NCI-H748 treated with DMSO at 0.1 percent for 48 hours (cell line): ENCODE measurements at regions not wholly inside any gene's neighbourhood (a gene's known extent, or its start where the extent isn't known, plus 50 kb on each side); places are given as distances from the start of the nearest gene placed in this dataset.

Experiments
- DNase-seq: peaks from one replicate; lab custom pipeline; 2025; lab: John Stamatoyannopoulos, UW

DNA sequence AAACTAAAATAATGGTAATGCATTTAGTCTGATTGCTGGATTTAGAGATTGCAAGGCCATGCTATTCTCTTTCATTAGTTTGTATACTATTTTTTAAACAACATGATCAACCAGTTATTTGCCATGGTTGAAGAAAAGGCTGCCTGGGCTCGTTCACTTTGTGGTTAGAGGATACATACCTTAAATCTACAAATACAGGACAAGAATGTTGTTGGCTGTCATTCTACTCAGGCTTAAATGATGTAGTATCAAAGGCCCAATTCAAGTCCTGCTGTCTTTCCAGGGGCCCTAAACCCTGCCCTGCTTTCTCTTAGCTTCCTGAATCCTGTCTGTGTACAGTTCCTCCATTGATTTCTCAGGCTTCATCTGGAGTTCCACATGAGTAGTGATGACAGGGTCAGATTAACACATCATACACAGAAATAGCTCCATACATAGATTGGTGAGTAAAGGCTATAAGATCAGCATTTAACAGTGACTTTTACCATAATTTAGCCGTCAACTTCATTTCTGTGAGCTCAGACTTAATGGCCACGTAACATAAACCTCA, 114.9 kb upstream of the GPRIN3 start:
- DNase-seq = no peak

DNA sequence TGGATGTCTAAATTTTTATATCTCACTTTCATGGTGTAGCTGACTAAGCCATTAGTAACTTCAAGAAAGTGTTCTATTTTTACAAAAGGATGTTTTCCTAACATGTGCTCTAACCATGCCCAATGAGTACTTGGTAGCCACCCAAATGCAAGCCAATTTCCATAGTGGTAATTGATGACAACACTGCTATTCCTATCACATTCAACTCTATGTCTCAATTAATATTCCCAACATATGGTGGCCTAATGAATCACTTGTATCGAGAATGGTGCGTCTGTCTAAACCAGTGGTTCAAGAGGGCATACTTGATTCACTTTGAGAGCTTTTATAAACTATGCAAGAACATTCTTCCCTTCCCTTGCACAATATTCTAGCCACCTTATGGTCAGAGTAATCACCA, 112.9 kb upstream of the GPRIN3 start:
- DNase-seq = no peak

DNA sequence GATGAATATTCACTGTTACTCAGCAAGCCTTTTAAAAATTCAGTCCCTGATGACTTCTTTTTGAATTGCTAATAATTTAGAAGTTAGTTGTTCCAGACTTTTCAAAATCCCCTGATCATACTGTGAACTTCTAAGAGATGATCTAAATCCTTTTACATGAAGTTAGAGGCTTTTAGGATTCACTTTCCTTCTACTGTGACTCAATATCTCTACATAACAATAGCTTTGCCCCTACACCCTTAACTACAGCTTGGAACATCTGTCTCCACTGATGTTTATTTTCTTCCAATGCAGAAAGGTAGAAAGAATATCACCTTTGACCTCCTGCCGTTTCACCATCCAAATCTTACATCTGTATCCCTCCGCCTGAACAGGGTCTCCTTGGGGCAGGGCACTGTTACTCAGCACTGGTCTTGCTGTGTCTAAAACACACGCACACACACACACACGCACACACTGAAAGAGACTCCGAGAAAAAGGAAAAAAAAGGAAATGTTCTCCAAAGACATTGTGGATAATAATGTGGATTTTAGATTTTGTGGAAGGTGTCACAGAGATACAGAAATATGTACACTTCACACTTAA, 111.6 kb upstream of the GPRIN3 start:
- no peak for DNase-seq

DNA sequence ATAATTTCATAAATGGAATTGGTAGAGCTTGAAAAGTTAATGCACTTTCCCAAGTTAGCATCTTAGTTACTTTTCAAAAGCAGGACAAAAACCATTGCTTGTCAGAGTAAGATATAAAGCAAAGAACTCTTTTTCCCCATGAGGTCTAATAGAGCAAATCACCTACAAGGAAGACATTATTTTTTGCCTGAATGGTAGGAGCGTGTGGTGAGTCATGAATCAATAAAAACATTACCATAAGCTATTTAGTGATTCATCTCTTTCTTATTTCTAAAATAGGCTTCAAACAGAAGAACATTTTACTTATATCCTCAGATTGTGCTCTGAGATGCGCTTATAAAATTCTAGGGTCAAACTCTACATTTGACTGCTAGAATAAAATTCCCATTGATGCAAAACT, 109.4 kb upstream of the GPRIN3 start:
- DNase-seq = no peak

DNA sequence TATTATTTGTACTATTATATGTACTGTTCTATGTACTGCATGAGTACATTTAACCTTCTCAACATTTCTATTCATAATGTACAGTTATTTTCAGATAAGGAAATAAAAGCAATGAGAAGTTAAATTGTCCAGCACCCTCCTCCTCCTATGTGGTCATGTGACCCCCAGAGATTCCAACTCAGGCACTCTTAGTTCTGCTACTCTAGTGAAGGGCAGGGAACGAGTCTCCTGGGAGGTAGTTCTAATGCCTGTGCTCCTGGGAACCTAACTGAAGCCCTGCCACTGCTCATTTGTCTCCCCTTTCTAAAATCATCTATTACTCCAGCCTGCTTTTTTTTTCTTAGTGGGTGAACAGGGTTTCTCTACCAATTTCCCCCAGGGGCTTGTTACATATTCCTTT, 105.9 kb upstream of the GPRIN3 start:
- DNase-seq = no peak

DNA sequence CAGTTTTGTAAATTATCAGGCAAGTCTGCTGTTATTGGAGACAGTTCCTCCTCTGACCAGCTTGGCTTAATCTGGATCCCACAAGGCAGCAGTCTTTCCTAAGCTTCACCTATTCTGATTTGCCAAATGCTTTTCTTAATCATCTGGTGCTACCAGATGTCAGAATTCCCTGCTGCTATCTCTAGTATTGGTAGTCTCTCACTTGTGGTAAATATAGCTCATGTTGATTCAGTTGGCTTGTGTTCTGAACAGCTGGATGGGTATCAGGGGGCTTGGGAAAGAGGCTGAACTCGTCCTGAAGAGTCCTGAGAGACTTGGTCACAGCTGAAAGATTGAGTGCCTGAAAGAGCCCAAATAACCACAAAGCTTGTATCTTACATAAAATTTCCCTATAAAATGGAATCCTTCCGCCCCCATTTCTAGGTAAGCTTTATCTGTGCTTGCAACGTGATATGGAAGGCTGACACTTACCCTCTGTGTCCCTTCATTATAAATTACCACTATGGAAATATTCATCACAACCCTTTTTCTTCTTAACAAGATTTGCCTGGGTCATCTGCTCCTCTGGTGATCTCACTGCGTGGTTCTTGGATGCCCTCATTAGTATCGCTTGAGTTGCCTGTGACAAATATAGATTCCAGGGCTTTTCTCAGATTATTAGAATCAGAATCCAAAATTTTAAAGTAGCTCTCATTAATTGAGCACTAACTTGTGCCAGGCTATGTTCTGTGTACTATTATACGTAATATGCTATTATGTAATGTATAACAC, 104.1 kb upstream of the GPRIN3 start:
- no peak for DNase-seq

DNA sequence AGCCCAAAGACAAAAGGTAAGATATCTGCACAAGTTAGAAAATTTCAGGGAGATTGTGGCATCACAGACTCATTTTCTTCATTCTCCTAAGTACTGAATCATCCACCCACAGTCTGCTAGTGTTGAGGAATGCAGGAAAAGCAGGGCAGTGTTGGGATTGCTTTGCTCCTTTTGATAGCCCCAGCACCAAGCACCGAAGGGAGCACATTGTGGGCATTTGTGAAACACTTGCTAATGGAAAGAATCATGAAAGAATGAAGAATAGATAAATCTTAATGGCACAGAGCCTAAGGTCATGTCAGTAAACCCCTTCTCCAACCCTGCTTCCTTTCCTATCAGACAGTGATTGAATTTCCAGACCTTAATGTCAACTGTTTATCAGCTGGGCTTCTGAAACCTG, 103.1 kb upstream of the GPRIN3 start:
- no peak for DNase-seq

DNA sequence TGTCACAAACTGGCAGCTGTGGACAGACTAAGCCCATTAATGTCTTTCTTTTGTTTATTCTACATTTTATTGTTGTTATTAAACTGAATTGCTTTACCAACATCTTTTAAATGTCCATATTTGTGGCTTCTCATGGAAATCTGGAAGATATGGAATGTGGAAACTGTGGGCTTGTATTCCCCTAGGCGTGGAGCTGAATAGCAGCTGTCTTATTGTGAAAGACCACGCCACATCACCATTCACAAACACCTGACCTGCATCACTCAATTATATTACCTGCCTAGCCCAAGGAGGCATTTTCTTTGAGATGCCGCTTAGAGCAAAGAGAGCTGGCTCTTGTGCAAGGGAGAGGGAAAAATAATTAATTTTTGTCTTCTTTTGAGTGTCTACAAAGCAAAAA, 96.9 kb upstream of the GPRIN3 start:
- no peak for DNase-seq

DNA sequence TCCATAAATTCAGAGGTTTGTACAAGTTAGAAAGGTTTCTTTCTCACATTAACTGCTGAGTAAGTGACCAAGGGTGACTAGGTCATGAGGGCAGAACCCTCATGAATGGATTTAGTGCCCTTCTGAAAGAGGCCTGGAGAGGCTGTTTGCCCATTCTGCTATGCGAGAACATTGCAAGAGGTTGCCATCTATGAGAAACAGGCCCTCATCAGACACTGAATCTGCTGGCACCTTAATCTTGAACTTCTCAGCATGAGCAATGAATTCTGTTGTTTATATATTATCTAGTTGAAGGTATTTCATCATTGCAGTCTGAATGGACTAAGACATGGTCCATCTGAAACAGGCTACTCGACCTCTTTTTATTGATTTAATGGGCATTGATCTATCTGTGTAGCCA, 96.2 kb upstream of the GPRIN3 start:
- DNase-seq = no peak

DNA sequence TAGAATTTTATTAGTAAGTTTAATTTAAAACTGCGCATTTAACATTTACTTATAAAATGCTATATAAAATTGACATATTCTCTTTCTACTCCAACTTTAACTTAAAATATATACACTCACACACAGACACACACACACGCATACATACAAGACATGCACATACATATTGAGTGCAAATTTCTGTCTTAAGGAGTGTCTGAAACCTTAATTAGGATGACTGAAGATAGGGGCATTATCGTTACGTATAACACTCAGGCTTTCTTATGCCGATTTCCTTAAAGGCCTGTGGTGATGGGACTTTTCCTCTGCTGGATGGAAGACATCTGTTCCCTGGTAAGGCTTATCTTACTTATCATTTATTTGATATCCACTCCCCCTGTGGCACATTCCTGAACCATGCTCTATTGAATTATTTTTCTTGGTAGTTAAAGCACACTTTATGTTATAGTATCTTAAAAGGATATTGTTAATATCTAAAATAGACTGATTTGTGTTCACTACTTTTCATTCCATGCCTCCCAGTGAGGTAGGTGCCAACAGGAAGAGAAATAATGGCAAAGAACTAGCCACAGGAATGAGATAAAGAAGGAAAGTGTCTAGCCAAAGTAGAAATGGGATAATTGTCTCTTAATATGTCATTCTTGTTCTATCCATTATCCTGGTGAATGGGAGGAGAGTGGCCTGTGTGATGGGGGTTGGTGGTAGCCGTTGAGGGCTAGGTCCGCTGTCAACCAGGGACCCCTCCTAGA, 92.9 kb upstream of the GPRIN3 start:
- DNase-seq = no peak

DNA sequence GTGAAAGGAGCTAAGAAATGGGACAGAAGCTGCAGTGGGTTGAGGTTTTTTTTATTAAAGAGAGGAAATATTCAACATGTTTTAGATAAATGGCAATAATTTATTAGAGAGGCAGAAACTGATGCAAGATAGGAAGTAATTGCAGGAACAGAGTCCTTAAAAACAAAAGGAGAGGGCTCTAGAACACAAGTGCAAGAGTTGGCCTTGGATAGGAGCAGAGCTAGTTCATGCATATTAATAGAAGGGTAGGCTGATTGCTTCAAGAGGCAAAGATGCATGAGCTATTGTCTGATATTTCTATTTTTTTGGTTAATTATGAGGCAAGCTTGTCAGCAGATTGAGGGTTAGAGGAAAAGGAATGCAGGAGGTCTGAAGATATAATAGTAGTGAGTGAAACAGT, 91.0 kb upstream of the GPRIN3 start:
- DNase-seq = no peak

DNA sequence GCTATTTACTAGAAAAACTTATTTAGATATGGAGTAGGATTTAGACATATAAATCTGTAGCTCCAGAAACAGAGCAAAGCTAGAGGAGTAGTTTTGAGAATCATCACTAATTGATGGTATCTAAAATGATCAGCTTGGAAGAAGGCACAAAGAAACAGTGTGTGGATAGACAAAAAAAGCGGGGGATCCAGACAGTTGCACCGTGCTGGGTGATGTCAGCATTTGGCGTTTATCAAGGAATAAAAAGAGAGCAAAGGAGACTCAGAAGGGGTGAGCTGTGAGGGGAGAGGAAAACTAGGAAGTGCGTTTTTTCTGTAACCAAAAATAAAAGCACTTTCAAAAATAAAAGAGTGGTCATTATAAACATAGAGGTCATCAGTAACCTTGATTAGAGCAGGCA, 90.5 kb upstream of the GPRIN3 start:
- DNase-seq = no peak

DNA sequence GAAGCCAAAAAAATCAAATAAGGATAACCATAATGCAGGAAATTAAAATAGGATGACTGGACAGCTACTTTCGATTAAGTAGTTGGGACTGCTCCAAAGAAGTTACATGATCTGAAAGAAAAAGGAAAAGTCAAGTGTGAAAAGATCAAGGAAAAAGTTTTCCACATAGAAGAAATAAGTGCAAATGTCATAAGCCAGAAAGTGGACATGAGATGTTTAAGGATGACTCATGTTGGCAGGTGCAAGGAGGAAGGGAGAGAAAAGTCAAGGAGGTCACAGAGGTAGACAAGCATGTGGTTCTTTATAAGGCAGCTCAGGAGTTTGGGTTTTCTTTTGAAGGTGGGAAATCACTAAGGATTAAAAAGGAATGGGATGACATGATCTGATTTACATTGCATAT, 89.8 kb upstream of the GPRIN3 start:
- DNase-seq = no peak

DNA sequence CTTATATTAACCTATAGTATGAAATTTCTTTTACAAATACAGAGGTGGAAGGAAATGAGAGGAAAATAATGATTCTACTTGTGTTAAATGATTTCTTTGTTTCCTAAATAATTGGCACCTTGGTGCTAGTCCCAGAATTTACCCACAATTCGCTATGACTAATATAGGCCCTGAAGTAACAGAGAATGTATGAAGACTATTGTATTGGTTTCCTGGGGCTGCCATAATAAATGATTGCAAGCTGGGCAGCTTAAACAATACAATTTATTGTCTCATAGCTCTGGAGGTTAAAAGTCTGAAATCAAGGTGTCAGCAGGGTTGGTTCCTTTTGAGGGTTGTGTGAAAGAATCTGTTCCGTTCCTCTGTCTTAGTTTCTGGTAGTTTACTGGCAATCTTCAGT, 74.8 kb upstream of the GPRIN3 start:
- no peak for DNase-seq

DNA sequence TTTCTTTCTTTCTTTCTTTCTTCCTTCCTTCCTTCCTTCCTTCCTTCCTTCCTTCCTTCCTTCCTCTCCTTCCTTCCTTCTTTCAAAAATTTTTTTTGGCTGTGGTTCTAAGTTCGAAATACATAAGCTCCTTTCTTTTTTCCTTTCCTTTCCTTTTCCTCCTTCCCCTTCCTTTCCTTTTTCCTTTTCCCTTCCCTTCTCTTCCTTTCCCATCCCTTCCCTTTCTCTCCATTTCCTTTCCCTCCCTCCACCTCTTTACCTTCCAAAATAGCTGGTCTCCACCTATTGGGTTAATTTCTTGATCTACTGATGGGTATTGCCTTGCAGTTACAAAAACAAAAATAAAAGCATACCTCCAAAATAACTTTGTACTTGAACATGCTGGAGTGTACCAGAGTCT, 73.4 kb upstream of the GPRIN3 start:
- DNase-seq = no peak

DNA sequence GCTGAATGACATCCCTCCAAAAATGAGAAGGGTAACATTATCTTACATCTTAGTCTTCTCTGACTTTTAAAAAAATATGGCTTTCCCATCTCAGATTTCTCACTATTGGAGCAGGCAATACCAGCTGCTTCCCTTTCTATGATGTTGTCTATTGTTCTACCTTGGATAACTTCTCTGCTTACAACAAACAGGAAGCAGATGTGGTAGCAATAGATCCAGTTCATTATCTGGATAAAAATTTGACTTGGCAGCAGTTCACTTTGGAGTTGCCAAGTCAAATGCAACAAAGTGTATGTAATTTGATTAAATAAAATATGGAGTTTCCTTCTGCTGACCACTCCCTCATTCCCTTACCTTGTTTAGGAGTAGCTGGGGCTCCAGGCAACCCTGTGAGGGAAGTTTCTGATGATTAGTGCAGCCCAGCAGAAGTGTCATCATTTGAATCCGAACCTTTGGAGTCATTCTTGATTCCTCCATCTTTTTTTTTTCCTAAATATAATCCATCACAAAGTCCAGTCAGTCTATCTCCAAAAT, 72.0 kb upstream of the GPRIN3 start:
- DNase-seq = peak; percentile 28

DNA sequence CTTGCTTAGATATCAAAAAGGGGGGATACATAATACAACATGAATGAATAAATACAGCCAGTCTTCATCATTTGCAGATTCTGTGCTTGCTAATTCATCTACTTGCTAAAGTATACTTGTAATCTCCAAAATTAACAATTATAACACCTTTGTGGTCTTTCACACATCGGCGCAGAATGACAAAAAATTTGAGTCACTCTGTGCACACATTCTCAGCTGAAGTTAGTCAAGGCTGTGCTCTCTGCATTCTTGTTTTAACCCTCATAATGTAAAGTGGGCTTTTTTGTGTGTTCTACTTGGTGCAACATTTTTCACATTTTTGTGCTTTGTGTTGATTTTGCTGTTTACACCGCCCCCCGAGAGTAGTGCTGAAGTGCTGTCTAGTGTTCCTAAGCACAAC, 65.8 kb upstream of the GPRIN3 start:
- DNase-seq = no peak

DNA sequence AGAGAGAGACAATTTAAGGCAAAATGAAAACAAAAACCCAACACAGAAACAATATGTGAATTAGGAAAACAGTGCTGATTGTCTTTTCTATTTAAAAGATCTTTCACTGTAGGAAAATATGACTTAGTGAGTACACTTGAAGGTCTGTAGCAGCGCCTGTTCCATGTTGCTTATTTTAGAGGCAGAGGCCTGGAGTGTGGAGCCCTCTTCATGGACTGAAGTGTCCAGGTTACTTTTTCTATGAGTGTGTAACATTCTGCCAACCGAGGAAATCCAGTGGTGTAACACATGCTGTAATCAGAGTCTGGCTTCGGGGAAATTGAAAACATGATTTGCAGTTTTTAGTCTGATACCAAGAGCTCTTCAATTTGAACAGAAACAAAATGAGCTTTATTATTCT, 64.0 kb upstream of the GPRIN3 start:
- DNase-seq = no peak

DNA sequence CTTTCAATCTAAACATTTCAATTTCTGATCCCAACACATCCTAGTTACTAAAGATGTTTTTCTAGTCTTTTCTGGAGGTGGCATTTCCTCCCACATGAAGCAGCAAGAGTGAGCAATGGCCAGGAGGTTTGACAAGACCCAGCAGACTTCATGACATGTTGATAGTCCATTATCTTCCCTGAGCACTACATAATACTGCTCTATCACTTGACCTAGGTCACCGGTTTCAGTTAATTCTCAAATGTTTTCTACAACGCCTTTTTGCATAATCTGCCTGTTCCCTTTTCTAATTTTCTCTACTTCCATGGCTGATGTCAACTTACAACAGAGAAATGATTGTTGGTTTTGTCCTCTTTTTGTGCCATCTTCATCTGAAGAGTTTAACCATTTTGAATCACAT, 62.0 kb upstream of the GPRIN3 start:
- no peak for DNase-seq

DNA sequence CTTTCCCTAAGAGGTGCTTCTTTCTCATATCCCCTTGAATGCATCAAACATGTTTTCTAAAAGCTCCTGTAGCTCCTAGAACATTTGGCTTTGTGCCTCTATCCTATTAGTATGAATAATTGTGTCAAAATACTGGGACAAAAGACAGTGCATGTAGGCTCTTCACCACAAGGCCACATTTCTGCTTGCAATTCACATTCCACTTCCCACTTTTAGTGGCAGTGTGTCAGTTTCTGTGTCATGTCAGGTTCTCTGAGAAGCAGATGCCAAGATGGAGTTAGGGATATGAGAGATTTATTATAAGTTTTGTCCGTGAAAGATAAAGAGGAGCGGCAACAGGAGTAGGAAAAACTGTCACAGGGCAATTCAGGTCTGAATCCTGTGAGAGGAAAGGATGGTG, 61.3 kb upstream of the GPRIN3 start:
- no peak for DNase-seq

DNA sequence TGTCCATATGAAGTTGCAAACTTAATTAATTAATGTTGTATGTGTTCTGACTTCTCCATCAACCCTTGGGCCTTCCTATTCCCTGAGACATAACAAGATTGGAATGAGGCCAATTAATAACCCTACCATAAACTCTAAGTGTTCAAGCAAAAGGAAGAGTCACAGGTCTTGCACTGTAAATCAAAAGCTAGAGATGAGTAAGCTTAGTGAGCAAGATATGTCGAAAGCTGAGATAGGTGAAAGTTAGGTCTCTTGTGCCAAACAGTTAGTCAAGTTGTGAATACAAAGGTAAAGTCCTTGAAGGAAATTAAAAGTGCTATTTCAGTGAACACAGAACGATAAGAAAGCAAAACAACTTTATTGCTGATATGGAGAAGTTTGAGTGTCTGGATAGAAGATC, 58.2 kb upstream of the GPRIN3 start:
- no peak for DNase-seq

DNA sequence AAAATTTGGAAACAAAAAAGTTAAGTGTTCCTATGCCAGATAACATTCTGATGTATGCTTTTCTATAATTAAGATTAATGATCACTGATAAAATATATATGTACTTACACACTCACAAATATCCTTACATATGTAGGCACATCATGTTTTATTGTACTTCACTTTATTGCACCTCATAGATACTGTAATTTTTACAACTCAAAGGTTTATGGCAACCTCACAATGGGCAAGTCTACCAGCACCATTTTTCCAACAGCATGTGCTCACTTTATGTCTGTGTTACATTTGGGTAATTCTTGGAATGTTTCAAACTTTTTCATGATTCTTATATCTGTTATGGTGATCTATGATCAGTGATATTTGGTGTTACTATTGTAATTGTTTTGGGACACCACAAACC, 57.8 kb upstream of the GPRIN3 start:
- no peak for DNase-seq

DNA sequence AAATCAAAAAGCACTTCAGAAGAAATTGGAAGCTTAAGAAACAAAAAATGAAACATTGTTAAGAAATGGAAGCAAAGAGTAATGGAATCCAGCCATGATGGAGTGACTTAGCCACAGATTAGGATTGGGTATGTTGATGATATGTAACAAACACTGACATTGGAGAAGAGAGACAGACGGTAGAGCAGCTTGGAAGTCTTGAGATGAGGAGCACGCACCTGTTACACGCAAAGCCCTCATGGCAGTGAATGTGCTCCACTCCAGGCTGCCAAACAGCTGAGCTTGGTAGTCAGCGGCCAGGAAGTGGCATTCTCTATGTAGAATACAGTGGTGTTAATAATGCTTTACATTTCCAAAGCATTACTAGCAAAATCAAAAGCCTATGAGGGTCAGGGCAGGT, 56.9 kb upstream of the GPRIN3 start:
- DNase-seq = no peak
